Spleen (tissue), 11 donors: ENCODE measurements at regions not wholly inside any gene's neighbourhood (a gene's known extent, or its start where the extent isn't known, plus 50 kb on each side); places are given as distances from the start of the nearest gene placed in this dataset.

Experiments
- DNase-seq: peaks from one replicate; pipeline ENCODE4 v3.0.0-alpha.2; 2020
- H3K27ac ChIP-seq, 8 donors: fragments of 200-600 bp; sonication (generic) in 7 of 8; 1 replicate in 4 of 8; 2 replicates in 4 of 8; pipeline versions ENCODE4 v1.5.0 to v1.8.0; 2016 to 2021; ENCODE audit warnings: inconsistent platforms in 4 of 8, mild to moderate bottlenecking in 4 of 8, moderate library complexity in 1 of 8
- H3K27me3 ChIP-seq, 7 donors: fragments of 200-600 bp; sonication (generic) in 6 of 7; replicated peaks in 1 of 7; 1 replicate in 4 of 7; 2 replicates in 3 of 7; pipeline versions ENCODE4 v1.5.0 to v1.8.0; 2016 to 2021; ENCODE audit warnings: inconsistent platforms in 3 of 7, mild to moderate bottlenecking in 1 of 7
- H3K36me3 ChIP-seq, 6 donors: fragments of 200-600 bp; sonication (generic) in 5 of 6; 1 replicate in 4 of 6; 2 replicates in 2 of 6; pipeline versions ENCODE4 v1.5.0 to v1.8.0; 2016 to 2021; ENCODE audit warnings: inconsistent platforms in 2 of 6
- H3K4me1 ChIP-seq, 6 donors: fragments of 200-600 bp; sonication (generic) in 5 of 6; 1 replicate in 3 of 6; 2 replicates in 3 of 6; pipeline versions ENCODE4 v1.5.0 to v1.8.0; 2016 to 2021; ENCODE audit warnings: inconsistent platforms in 3 of 6
- H3K4me3 ChIP-seq, 8 donors: fragments of 200-600 bp; sonication (generic) in 7 of 8; 1 replicate in 4 of 8; 2 replicates in 4 of 8; pipeline versions ENCODE4 v1.5.0 to v1.8.0; 2016 to 2021; ENCODE audit warnings: inconsistent platforms in 4 of 8, mild to moderate bottlenecking in 4 of 8, moderate library complexity in 2 of 8
- H3K9me3 ChIP-seq, 8 donors: fragments of 200-600 bp; sonication (generic) in 7 of 8; 1 replicate in 4 of 8; 2 replicates in 4 of 8; pipeline versions ENCODE4 v1.5.0 to v1.8.0; 2016 to 2021; ENCODE audit warnings: inconsistent platforms in 4 of 8
- CTCF ChIP-seq, 11 experiments: fragments of 200-600 bp in 7 of 11; fragments of 450-650 bp in 4 of 11; sonication (generic) in 4 of 11; IDR thresholded peaks in 8 of 11; conservative IDR thresholded peaks in 3 of 11; 1 replicate in 7 of 11; 2 replicates in 4 of 11; pipeline versions ENCODE4 v1.4.0 to v1.8.0; 2016 to 2021; ENCODE audit warnings: antibody characterized with exemption in 11 of 11, inconsistent platforms in 4 of 11, mild to moderate bottlenecking in 1 of 11
- POLR2A ChIP-seq, 3 donors: fragments of 450-650 bp; IDR thresholded peaks; one replicate each; pipeline ENCODE4 v1.5.1; 2017; ENCODE audit warnings: antibody characterized with exemption in 3 of 3, mild to moderate bottlenecking in 1 of 3
- POLR2AphosphoS5 ChIP-seq, 3 donors: sonication (generic); formaldehyde crosslinking; IDR thresholded peaks; one replicate each; pipeline ENCODE4 v1.5.1; 2017; ENCODE audit warnings: antibody characterized with exemption in 3 of 3
- WGBS, 5 donors: extraction: QIAGEN DNeasy Blood & Tissue Kit in 3 of 5; methylation state at CpG; one replicate each; pipeline versions ENCODE4 v1.1.5 to v1.1.7; 2013 to 2018; 5-methylcytosine and 5-hydroxymethylcytosine counted together
- intact Hi-C: fragments of 100-400 bp; cut with DNase I; formaldehyde crosslinking; loops from one replicate; pipeline ENCODE4 v1.15.0; 2023; ENCODE audit warnings: low total_unique reads
- donor health status: healthy with polysubstance abuse.
- donor health status: DM: no; HTN: no; CAD: no; lungs with moderate emphysema.
- donor health status: DM: no; HTN: no; CAD: no.
- donor health status: Bipolar disorder and iron deficiency.
- donor health status: healthy.
- donor health status: DM: no; HTN: no; CAD: no.
- donor health status: DM: yes; HTN: yes; CAD: no.

DNA sequence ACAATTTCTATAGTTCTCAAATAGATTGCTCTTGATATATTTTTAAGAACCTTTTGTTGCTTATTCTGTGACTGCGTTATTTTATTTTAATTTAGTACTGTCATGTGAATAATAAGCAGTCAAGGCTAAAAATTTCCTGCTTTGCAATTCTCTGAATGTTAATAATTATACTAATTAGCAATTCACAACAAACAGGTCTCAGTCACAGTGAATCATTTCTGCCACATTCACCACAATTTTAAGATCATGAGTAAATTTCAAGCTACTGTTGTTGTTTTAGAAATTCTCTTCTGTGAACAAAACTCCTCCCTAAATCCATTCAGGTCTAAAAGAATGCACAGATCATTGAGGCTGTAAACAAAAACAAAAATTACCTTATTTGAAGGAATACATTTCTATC lies 339.6 kb upstream of the DPYD start:
- Histone ChIP-seq H3K9me3 (peaks cover 0 to 4% (median 0%) of the 10 kb centered on the region in 8 donors), H3K27ac (no peak overlapping the region), H3K27me3 (no peaks in the 10 kb centered on the region), H3K36me3 (no peaks in the 10 kb centered on the region), H3K4me3 (no peak overlapping the region), H3K4me1 (no peaks in the 10 kb centered on the region)
- intact Hi-C loops, result no loop called here
- 76 to 95% (median 82%) methylated on average over 1 of the region's 1 CpG for WGBS, 5 donors
- no peak for DNase-seq
- TF ChIP-seq POLR2A (IDR thresholded peaks at IDR 0.05), result no peak

GRCh38 chr1:98256700-98257099 lies 335.9 kb upstream of the DPYD start:
- Histone ChIP-seq H3K4me1 (no peaks in the 10 kb centered on the region), H3K4me3 (no peak overlapping the region), H3K9me3 (peaks cover 0 to 4% (median 0%) of the 10 kb centered on the region in 8 donors), H3K36me3 (no peaks in the 10 kb centered on the region), H3K27ac (no peak overlapping the region), H3K27me3 (no peaks in the 10 kb centered on the region)
- intact Hi-C loops, result no loop called here
- no peak for TF ChIP-seq CTCF (IDR thresholded peaks at IDR 0.05 in 8 of 11, conservative IDR thresholded peaks at IDR 0.05 in 3 of 11)
- TF ChIP-seq POLR2AphosphoS5 (IDR thresholded peaks at IDR 0.05), result no peak
- no peak for TF ChIP-seq POLR2A (IDR thresholded peaks at IDR 0.05)
- DNase-seq, result no peak
- WGBS, 5 donors, result 27 to 66% (median 47%) methylated on average over 2 of the region's 2 CpGs

GRCh38 chr1:98253145-98253544 lies 332.3 kb upstream of the DPYD start:
- Histone ChIP-seq H3K27me3 (no peaks in the 10 kb centered on the region), H3K4me1 (no peaks in the 10 kb centered on the region), H3K9me3 (peaks cover 0 to 16% (median 3%) of the 10 kb centered on the region in 8 donors), H3K27ac (no peak overlapping the region), H3K4me3 (no peak overlapping the region), H3K36me3 (no peaks in the 10 kb centered on the region)
- WGBS, 5 donors, result 67 to 86% (median 81%) methylated on average over 3 of the region's 3 CpGs
- intact Hi-C loops, result no loop called here
- DNase-seq, result no peak
- TF ChIP-seq POLR2A (IDR thresholded peaks at IDR 0.05) (no peak), CTCF (IDR thresholded peaks at IDR 0.05 in 8 of 11, conservative IDR thresholded peaks at IDR 0.05 in 3 of 11) (no peak), POLR2AphosphoS5 (IDR thresholded peaks at IDR 0.05) (no peak)

DNA sequence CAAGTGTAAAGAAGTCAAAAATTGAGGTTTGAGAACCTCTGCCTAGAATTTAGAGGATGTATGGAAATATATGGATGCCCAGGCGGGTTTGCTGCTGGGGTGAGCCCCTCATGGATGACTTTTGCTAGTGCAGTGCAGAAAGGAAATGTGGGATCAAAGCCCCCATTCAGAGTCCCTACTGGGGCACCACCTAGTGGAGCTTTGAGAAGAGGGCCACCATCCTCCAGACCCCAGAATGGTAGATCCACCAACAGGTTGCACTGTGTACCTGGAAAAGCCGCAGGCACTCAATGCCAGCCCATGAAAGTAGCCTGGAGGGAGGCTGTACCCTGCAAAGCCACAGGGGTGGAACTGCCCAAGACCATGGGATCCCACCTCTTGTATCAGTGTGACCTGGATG lies 330.7 kb upstream of the DPYD start:
- WGBS, 5 donors, result 63 to 90% (median 81%) methylated on average over 2 of the region's 2 CpGs
- H3K4me1 ChIP-seq, result no peaks in the 10 kb centered on the region
- H3K4me3 ChIP-seq, result no peak overlapping the region
- H3K9me3 ChIP-seq, result peaks cover 0 to 16% (median 3%) of the 10 kb centered on the region in 8 donors
- no peak for TF ChIP-seq POLR2A (IDR thresholded peaks at IDR 0.05)
- TF ChIP-seq POLR2AphosphoS5 (IDR thresholded peaks at IDR 0.05), result no peak
- intact Hi-C loops, result no loop called here
- no peaks in the 10 kb centered on the region for H3K36me3 ChIP-seq
- no peak for DNase-seq
- H3K27me3 ChIP-seq, result no peaks in the 10 kb centered on the region
- no peak overlapping the region for H3K27ac ChIP-seq

- DNase-seq, result no peak
- Histone ChIP-seq H3K27ac (no peak overlapping the region), H3K4me1 (no peaks in the 10 kb centered on the region), H3K36me3 (no peaks in the 10 kb centered on the region), H3K9me3 (peaks cover 0 to 50% (median 41%) of the 10 kb centered on the region in 8 donors), H3K4me3 (no peak overlapping the region), H3K27me3 (no peaks in the 10 kb centered on the region)
- WGBS, 5 donors, result 44 to 89% (median 75%) methylated on average over 2 to 3 of the region's 3 CpGs
- TF ChIP-seq POLR2A (IDR thresholded peaks at IDR 0.05) (no peak), POLR2AphosphoS5 (IDR thresholded peaks at IDR 0.05) (no peak), CTCF (IDR thresholded peaks at IDR 0.05 in 8 of 11, conservative IDR thresholded peaks at IDR 0.05 in 3 of 11) (no peak)
- intact Hi-C loops, result no loop called here
Observed at GRCh38 chr1:98232678-98233077, 311.8 kb upstream of the DPYD start.
